ENCODE measurements at regions not wholly inside any gene's neighbourhood (a gene's known extent, or its start where the extent isn't known, plus 50 kb on each side); places are given as distances from the start of the nearest gene placed in this dataset.
"Not testable (repeated sequence)": the region's sequence is repeated elsewhere in the genome, so short reads cannot be mapped to it uniquely, and the experiment has no call there.

DNA sequence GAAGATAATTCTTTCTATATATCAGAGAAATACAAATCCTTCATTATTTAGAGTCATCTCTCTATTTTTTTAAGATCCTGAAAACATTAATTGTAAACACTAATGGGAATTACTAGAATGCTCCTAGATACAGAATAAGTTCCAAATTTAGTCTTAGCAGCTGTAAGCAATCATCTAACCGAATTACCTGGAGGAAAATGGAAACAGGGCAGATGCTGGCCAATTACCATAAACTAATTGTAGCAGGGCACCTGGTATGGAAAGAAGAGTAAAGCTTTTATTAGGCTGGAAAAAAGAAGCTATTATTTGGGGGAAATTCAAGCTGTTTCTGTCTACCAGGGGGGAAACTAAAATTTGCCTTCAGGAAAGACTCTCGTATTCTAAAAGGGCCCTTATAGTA, 257.5 kb downstream of the MMUT start:
- H3K9me3 ChIP-seq (ENCODE audit: control insufficient read depth in 2 of 2, low read length in 2 of 2), result no peaks in the 10 kb centered on the region
- no peak overlapping the region for H3K4me3 ChIP-seq (ENCODE audit: low read length in 2 of 2)
- no peaks in the 10 kb centered on the region for H3K36me3 ChIP-seq (ENCODE audit: control insufficient read depth in 2 of 2, insufficient read depth in 2 of 2, low read length in 2 of 2)
- no peak overlapping the region for H3K27ac ChIP-seq (ENCODE audit: low read length)
- H3K9ac ChIP-seq (ENCODE audit: low read length in 2 of 2), result no peak overlapping the region
- no peaks in the 10 kb centered on the region for H3K27me3 ChIP-seq (ENCODE audit: control insufficient read depth in 1 of 2, insufficient read depth in 2 of 2, low read length in 2 of 2)
- no peaks in the 10 kb centered on the region for H3K4me1 ChIP-seq (ENCODE audit: control insufficient read depth, insufficient read depth, low read length)

DNA sequence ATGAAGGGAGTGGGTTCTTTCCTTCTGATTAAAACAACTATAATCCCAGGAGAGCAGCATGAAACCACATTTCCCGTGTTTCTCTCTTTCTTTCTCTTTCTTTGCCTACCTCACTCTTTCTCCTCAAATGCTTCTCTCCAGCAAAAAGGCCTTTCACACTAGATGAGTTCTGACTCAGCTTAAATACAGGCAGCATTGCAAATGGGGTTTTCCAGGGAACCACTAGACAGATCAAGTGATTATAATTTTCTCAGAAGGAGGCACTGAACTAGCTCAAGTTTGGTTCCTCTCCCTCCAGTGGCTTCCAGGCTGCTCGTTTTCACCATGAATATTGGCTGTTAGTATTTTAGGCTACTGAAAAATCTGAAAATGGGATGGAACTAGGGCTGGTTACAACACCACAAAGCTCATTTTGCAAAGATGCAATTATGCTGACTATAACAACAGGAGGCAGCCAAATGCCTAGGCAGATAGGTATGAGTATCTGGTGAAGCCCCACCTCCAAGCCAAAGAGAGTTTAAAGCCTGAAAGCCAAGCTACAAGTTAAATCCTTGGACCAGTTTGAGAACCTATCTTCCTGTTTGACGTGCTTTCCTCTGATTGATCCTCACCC, 260.0 kb downstream of the MMUT start:
- no peaks in the 10 kb centered on the region for H3K36me3 ChIP-seq (ENCODE audit: control insufficient read depth in 2 of 2, insufficient read depth in 2 of 2, low read length in 2 of 2)

DNA sequence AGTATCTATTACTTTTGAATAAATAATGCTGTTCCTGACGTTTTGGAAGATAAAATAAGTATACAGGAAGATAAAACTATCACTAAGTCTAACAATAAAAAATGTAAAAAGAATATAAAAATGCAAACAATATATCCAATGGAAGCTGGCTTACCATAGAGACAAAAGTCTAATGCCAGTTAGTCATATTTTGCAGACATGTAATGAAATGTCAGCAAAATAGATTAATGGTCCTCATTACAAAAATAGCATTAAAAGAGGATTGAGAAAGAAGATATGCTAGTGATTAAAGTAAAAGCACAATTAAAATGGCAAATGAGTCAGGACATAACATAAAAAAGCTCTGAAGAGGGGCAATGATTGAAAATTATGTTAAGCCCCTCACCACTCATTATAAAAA, 265.0 kb downstream of the MMUT start:
- H3K4me1 ChIP-seq (ENCODE audit: control insufficient read depth, insufficient read depth, low read length), result no peaks in the 10 kb centered on the region
- no peaks in the 10 kb centered on the region for H3K27me3 ChIP-seq (ENCODE audit: control insufficient read depth in 1 of 2, insufficient read depth in 2 of 2, low read length in 2 of 2)
- no peaks in the 10 kb centered on the region for H3K9me3 ChIP-seq (ENCODE audit: control insufficient read depth in 2 of 2, low read length in 2 of 2)
- no peak overlapping the region for H3K9ac ChIP-seq (ENCODE audit: low read length in 2 of 2)
- H3K27ac ChIP-seq (ENCODE audit: low read length), result no peak overlapping the region
- H3K36me3 ChIP-seq (ENCODE audit: control insufficient read depth in 2 of 2, insufficient read depth in 2 of 2, low read length in 2 of 2), result no peaks in the 10 kb centered on the region
- H3K4me3 ChIP-seq (ENCODE audit: low read length in 2 of 2), result no peak overlapping the region

More for the DNA sequence above, 260.0 kb downstream of the MMUT start:
- Histone ChIP-seq H3K4me3 (ENCODE audit: low read length in 2 of 2) (no peak overlapping the region), H3K9ac (ENCODE audit: low read length in 2 of 2) (no peak overlapping the region), H3K27me3 (ENCODE audit: control insufficient read depth in 1 of 2, insufficient read depth in 2 of 2, low read length in 2 of 2) (no peaks in the 10 kb centered on the region), H3K9me3 (ENCODE audit: control insufficient read depth in 2 of 2, low read length in 2 of 2) (no peaks in the 10 kb centered on the region), H3K27ac (ENCODE audit: low read length) (no peak overlapping the region), H3K4me1 (ENCODE audit: control insufficient read depth, insufficient read depth, low read length) (no peaks in the 10 kb centered on the region)

DNA sequence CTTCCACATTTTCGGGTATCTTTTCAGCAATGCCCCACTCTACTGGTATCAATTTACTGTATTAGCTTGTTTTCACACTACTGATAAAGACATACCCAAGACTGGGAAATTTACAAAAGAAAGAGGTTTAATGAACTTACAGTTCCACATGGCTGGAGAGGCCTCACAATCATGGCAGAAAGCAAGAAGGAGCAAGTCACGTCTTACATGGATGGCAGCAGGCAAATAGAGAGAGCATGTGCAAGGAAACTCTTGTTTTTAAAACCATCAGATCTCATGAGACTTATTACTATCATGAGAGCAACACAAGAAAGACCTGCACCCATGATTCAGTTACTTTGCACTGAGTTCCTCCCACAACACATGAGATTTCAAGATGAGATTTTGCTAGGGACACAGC, 300.7 kb downstream of the MMUT start:
- not testable (repeated sequence) for H3K4me1 ChIP-seq (ENCODE audit: control insufficient read depth, insufficient read depth, low read length); H3K9ac ChIP-seq (ENCODE audit: low read length in 2 of 2); H3K27ac ChIP-seq (ENCODE audit: low read length); H3K9me3 ChIP-seq (ENCODE audit: control insufficient read depth in 2 of 2, low read length in 2 of 2); H3K36me3 ChIP-seq (ENCODE audit: control insufficient read depth in 2 of 2, insufficient read depth in 2 of 2, low read length in 2 of 2); H3K4me3 ChIP-seq (ENCODE audit: low read length in 2 of 2); H3K27me3 ChIP-seq (ENCODE audit: control insufficient read depth in 1 of 2, insufficient read depth in 2 of 2, low read length in 2 of 2)

DNA sequence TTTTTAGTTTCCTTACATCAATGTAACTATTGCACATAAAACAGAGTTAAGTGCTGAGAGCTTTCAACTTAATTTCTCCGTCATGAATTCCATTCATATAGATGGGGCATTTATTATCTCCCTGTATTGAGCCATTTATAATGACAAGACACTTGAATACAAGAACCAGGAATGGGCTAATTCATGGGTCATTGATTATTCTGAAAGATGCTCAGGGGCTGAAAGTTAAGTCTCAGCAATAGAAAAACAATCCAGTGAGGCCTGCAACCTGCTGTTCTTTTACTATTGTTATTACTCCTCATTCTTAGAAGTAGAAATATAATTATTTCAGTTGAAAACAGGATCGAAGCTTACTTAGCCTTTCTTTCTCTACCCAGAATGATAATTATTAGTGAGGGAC, 307.7 kb downstream of the MMUT start:
- Histone ChIP-seq H3K9ac (ENCODE audit: low read length in 2 of 2) (no peak overlapping the region), H3K36me3 (ENCODE audit: control insufficient read depth in 2 of 2, insufficient read depth in 2 of 2, low read length in 2 of 2) (no peaks in the 10 kb centered on the region), H3K4me1 (ENCODE audit: control insufficient read depth, insufficient read depth, low read length) (no peaks in the 10 kb centered on the region), H3K9me3 (ENCODE audit: control insufficient read depth in 2 of 2, low read length in 2 of 2) (no peaks in the 10 kb centered on the region), H3K27ac (ENCODE audit: low read length) (no peak overlapping the region), H3K4me3 (ENCODE audit: low read length in 2 of 2) (no peak overlapping the region), H3K27me3 (ENCODE audit: control insufficient read depth in 1 of 2, insufficient read depth in 2 of 2, low read length in 2 of 2) (no peaks in the 10 kb centered on the region)

DNA sequence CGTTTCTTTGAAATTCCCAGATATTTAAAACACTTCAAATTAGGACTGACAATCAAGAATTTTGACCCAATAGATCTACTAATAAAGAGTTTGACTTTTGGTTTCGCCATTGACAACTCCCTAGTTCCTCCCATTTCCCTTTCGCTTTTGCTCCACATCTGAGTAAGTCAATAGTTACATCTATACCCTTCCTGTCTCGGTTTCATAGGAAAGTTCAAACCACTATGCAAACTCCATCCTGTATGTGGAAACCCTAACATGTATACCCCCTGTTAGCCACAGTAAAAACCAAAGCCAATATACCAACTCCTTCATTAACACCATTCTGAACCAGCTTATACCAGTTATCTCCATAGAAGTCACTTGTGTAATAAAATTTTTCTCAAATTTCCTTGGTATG, 311.1 kb downstream of the MMUT start:
- H3K9ac ChIP-seq (ENCODE audit: low read length in 2 of 2), result no peak overlapping the region
- H3K4me3 ChIP-seq (ENCODE audit: low read length in 2 of 2), result no peak overlapping the region
- no peaks in the 10 kb centered on the region for H3K27me3 ChIP-seq (ENCODE audit: control insufficient read depth in 1 of 2, insufficient read depth in 2 of 2, low read length in 2 of 2)
- H3K27ac ChIP-seq (ENCODE audit: low read length), result no peak overlapping the region
- H3K9me3 ChIP-seq (ENCODE audit: control insufficient read depth in 2 of 2, low read length in 2 of 2), result no peaks in the 10 kb centered on the region
- no peaks in the 10 kb centered on the region for H3K4me1 ChIP-seq (ENCODE audit: control insufficient read depth, insufficient read depth, low read length)
- H3K36me3 ChIP-seq (ENCODE audit: control insufficient read depth in 2 of 2, insufficient read depth in 2 of 2, low read length in 2 of 2), result no peaks in the 10 kb centered on the region

DNA sequence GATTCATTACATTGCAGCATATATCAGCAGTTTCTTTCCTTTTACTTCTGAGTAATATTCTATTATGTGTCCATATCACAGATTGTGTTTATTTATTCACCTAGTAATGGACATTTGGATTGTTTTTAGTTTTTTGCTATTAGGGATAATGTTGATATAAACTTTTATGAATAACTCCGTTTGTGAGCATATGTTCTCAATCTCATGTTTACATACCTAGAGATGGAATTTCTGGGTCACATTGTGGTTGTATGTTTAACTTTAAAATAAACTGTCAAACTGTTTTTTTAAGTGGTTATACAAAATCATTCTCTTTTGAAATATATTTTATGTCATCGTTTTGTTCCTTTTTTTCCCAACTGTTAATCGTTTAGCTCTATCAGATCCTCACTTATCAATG, 311.6 kb downstream of the MMUT start:
- Histone ChIP-seq H3K4me3 (ENCODE audit: low read length in 2 of 2) (no peak overlapping the region), H3K9ac (ENCODE audit: low read length in 2 of 2) (no peak overlapping the region), H3K27me3 (ENCODE audit: control insufficient read depth in 1 of 2, insufficient read depth in 2 of 2, low read length in 2 of 2) (no peaks in the 10 kb centered on the region), H3K9me3 (ENCODE audit: control insufficient read depth in 2 of 2, low read length in 2 of 2) (no peaks in the 10 kb centered on the region), H3K4me1 (ENCODE audit: control insufficient read depth, insufficient read depth, low read length) (no peaks in the 10 kb centered on the region), H3K36me3 (ENCODE audit: control insufficient read depth in 2 of 2, insufficient read depth in 2 of 2, low read length in 2 of 2) (no peaks in the 10 kb centered on the region), H3K27ac (ENCODE audit: low read length) (no peak overlapping the region)

DNA sequence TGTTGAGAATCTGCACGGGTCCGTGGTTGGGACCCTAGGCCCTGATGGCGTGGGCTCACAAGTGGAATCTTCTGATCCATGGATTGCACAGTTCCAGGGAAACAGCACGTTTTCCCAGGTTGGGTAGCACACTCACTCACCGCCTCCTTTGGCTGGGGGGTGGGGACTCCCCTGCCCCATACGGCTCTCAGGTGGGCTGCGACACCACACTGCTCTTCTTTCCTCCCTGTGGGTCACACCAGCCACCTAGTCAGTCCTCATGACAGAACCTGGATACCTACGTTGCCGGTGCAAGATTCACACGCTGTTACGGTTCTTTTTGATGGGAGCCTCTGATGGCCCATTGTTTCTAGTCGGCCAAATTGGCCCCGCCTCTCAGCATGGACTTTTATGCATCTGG, 312.0 kb downstream of the MMUT start:
- no peaks in the 10 kb centered on the region for H3K4me1 ChIP-seq (ENCODE audit: control insufficient read depth, insufficient read depth, low read length)
- H3K9me3 ChIP-seq (ENCODE audit: control insufficient read depth in 2 of 2, low read length in 2 of 2), result no peaks in the 10 kb centered on the region
- H3K4me3 ChIP-seq (ENCODE audit: low read length in 2 of 2), result no peak overlapping the region
- no peaks in the 10 kb centered on the region for H3K27me3 ChIP-seq (ENCODE audit: control insufficient read depth in 1 of 2, insufficient read depth in 2 of 2, low read length in 2 of 2)
- no peaks in the 10 kb centered on the region for H3K36me3 ChIP-seq (ENCODE audit: control insufficient read depth in 2 of 2, insufficient read depth in 2 of 2, low read length in 2 of 2)
- no peak overlapping the region for H3K27ac ChIP-seq (ENCODE audit: low read length)
- H3K9ac ChIP-seq (ENCODE audit: low read length in 2 of 2), result no peak overlapping the region

DNA sequence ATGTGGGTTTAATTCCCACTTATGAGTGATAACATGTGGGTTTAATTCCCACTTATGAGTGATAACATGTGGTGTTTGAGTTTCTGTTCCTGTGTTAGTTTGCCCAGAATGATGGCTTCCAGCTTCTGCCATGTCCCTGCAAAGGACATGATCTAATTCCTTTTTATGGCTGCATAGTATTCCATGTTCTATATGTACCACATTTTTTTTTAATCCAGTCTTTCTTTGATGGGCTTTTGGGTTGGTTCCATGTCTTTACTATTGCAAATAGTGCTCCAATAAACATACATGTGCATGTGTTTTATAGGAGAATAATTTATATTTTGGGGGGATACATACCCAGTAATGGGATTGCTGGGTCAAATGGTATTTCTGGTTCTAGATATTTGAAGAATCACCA, 317.8 kb downstream of the MMUT start:
- Histone ChIP-seq H3K9me3 (ENCODE audit: control insufficient read depth in 2 of 2, low read length in 2 of 2) (no peaks in the 10 kb centered on the region), H3K9ac (ENCODE audit: low read length in 2 of 2) (no peak overlapping the region), H3K27ac (ENCODE audit: low read length) (no peak overlapping the region)

DNA sequence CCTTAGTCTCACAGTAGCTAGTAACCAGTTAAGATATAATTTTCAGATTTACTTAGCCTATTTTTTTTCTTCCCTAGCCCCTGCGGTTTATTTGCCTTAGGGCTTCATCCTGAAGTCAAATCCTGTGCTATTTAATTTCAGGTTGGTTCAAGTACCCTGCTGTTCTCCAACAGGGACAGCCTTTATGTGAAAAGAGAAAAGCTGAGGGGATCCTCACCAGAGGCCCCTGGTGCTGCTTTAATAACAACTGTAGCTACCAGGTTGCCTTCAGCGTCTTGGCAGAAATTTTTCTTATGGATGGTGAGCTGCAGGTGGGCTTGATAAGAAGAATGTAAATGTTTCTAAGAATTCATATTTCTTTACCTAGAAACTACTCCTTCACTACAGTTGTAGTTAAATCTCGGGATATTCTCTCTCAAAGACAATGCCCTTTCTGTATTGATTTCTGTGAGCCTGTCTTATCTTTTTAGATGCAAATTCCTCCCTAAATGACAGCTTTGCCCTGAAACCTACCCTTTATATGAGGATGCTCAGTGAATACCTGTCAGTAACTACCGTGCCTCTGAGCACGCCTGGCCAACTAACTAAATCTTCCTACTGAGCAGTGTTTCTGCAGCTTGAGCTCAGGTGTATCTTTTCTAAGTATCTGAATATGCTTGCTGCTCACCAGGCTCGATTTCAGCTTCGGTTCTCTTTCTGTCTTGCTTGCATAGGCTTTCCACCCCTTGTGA, 320.5 kb downstream of the MMUT start:
- H3K36me3 ChIP-seq (ENCODE audit: control insufficient read depth in 2 of 2, insufficient read depth in 2 of 2, low read length in 2 of 2), result no peaks in the 10 kb centered on the region
- H3K4me3 ChIP-seq (ENCODE audit: low read length in 2 of 2), result no peak overlapping the region
- H3K4me1 ChIP-seq (ENCODE audit: control insufficient read depth, insufficient read depth, low read length), result no peaks in the 10 kb centered on the region
- no peak overlapping the region for H3K27ac ChIP-seq (ENCODE audit: low read length)
- H3K27me3 ChIP-seq (ENCODE audit: control insufficient read depth in 1 of 2, insufficient read depth in 2 of 2, low read length in 2 of 2), result no peaks in the 10 kb centered on the region
- no peak overlapping the region for H3K9ac ChIP-seq (ENCODE audit: low read length in 2 of 2)
- H3K9me3 ChIP-seq (ENCODE audit: control insufficient read depth in 2 of 2, low read length in 2 of 2), result no peaks in the 10 kb centered on the region

More for the DNA sequence above, 317.8 kb downstream of the MMUT start:
- Histone ChIP-seq H3K4me1 (ENCODE audit: control insufficient read depth, insufficient read depth, low read length) (no peaks in the 10 kb centered on the region), H3K27me3 (ENCODE audit: control insufficient read depth in 1 of 2, insufficient read depth in 2 of 2, low read length in 2 of 2) (no peaks in the 10 kb centered on the region), H3K36me3 (ENCODE audit: control insufficient read depth in 2 of 2, insufficient read depth in 2 of 2, low read length in 2 of 2) (no peaks in the 10 kb centered on the region), H3K4me3 (ENCODE audit: low read length in 2 of 2) (no peak overlapping the region)

DNA sequence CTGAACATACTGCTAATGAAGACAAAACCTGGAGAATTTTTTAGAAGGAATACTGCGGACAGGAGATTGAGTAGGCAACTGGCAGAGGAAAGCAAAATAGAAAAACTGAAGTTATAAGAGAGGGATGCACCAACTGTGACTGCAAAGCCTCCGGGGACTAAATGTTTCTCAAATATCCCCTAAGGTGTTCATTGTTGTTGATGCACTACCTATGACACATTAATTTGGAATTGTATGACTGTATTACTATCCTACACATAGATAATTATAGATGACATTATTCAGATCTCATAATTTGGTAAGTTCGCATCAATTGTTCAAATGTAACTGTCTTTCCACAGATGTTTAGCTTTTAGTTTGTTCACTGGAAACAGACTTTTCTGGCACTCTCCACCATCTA, 341.1 kb downstream of the MMUT start:
- no peak overlapping the region for H3K4me3 ChIP-seq (ENCODE audit: low read length in 2 of 2)
- H3K9ac ChIP-seq (ENCODE audit: low read length in 2 of 2), result no peak overlapping the region
- no peaks in the 10 kb centered on the region for H3K27me3 ChIP-seq (ENCODE audit: control insufficient read depth in 1 of 2, insufficient read depth in 2 of 2, low read length in 2 of 2)
- H3K9me3 ChIP-seq (ENCODE audit: control insufficient read depth in 2 of 2, low read length in 2 of 2), result no peaks in the 10 kb centered on the region
- H3K27ac ChIP-seq (ENCODE audit: low read length), result no peak overlapping the region
- H3K36me3 ChIP-seq (ENCODE audit: control insufficient read depth in 2 of 2, insufficient read depth in 2 of 2, low read length in 2 of 2), result no peaks in the 10 kb centered on the region
- no peaks in the 10 kb centered on the region for H3K4me1 ChIP-seq (ENCODE audit: control insufficient read depth, insufficient read depth, low read length)
